ENCODE measurements at regions not wholly inside any gene's neighbourhood (a gene's known extent, or its start where the extent isn't known, plus 50 kb on each side); places are given as distances from the start of the nearest gene placed in this dataset.

DNA sequence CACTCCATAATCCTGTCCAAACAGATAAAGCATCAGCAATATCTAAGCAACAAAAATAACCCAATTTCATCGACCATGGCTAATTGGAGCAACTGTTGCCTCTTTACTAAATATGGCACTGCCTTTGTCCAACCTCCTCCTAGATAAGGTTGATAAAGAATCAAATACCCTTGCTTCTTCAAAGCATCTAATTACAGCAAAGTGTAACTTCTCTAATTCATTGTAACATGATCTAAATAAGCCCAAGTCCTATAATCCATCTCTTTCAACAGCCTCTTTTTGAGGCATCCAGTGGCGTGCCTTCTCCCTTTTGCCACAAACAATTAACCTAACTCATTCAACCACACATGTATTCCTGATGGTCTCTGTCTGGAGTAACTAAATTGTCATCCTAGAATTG, 81.7 kb upstream of the KLHL1 start:
- Histone ChIP-seq H2AFZ (ENCODE audit: low read depth, low read length, severe bottlenecking) (no peak overlapping the region), H3K9me2 (replicated peaks; ENCODE audit: insufficient read depth, low read length) (no peaks in the 10 kb centered on the region), H3K4me3 (ENCODE audit: insufficient read depth, low read length, poor library complexity, severe bottlenecking) (no peak overlapping the region), H3K27me3 (ENCODE audit: low read length) (no peaks in the 10 kb centered on the region), H4K20me1 (ENCODE audit: low read depth, low read length) (no peaks in the 10 kb centered on the region), H3K4me2 (ENCODE audit: low read depth, low read length, poor library complexity, severe bottlenecking) (no peak overlapping the region), H3K36me3 (ENCODE audit: low read length) (no peaks in the 10 kb centered on the region), H3K9ac (ENCODE audit: low read length) (no peak overlapping the region), H3K27ac (ENCODE audit: low read depth, low read length) (no peak overlapping the region), H3F3A (ENCODE audit: insufficient read depth) (no peaks in the 10 kb centered on the region), H3K79me2 (ENCODE audit: insufficient read depth, low read length) (no peaks in the 10 kb centered on the region), H3K9me3 (ENCODE audit: insufficient read depth, low read length) (no peaks in the 10 kb centered on the region)
- TF ChIP-seq EZH2phosphoT487 (conservative IDR thresholded peaks at IDR 0.05; ENCODE audit: low read length), result no peak
- TF ChIP-seq, protein P1, sequence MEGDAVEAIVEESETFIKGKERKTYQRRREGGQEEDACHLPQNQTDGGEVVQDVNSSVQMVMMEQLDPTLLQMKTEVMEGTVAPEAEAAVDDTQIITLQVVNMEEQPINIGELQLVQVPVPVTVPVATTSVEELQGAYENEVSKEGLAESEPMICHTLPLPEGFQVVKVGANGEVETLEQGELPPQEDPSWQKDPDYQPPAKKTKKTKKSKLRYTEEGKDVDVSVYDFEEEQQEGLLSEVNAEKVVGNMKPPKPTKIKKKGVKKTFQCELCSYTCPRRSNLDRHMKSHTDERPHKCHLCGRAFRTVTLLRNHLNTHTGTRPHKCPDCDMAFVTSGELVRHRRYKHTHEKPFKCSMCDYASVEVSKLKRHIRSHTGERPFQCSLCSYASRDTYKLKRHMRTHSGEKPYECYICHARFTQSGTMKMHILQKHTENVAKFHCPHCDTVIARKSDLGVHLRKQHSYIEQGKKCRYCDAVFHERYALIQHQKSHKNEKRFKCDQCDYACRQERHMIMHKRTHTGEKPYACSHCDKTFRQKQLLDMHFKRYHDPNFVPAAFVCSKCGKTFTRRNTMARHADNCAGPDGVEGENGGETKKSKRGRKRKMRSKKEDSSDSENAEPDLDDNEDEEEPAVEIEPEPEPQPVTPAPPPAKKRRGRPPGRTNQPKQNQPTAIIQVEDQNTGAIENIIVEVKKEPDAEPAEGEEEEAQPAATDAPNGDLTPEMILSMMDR (IDR thresholded peaks at IDR 0.05; ENCODE audit: insufficient read depth, low read length, poor library complexity, severe bottlenecking), result no peak

DNA sequence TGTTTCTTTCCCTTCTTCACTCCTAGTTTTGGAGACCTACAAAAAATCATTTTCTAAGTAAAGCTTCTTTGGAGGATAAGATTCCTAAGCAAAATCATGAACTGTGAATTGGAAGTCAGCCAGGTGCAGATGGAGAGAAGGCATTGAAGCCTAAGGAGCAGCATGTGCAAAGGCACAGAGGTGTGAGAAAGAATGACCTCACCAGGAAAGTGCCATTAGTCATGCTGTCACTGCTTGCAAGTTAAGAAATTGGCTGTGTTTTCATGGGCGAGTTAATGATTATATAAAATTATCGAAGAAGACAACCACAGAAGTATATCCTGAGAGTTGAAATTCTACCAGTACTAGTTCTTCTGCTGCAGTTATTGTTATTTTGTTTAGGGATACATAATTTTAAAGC, 80.3 kb upstream of the KLHL1 start:
- Histone ChIP-seq H3K27me3 (ENCODE audit: low read length) (no peaks in the 10 kb centered on the region), H3K9me3 (ENCODE audit: insufficient read depth, low read length) (no peaks in the 10 kb centered on the region)
- no peak for TF ChIP-seq EZH2phosphoT487 (conservative IDR thresholded peaks at IDR 0.05; ENCODE audit: low read length)
- TF ChIP-seq, protein P1 (IDR thresholded peaks at IDR 0.05; ENCODE audit: insufficient read depth, low read length, poor library complexity, severe bottlenecking), result no peak

DNA sequence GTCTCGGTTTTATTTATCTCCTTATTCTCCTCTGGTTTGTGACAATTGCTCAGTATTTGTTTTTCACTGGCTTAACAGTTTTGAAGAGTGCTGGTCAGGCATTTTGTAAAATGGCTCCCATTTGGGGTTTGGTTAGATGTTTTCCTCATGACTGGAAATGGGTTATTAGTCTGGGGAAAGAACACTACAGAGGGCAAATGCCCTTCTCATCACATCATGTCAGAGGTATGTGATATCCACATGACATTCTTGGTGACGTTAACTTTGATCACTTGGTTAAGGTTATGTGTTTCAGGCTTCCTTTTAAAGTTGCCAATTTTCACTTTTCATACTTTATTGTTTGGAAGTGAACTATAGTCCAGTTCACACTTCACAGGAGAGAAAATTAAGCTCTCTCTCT, 74.8 kb upstream of the KLHL1 start:
- H3F3A ChIP-seq (ENCODE audit: insufficient read depth), result no peaks in the 10 kb centered on the region
- no peak overlapping the region for H3K27ac ChIP-seq (ENCODE audit: low read depth, low read length)
- no peak for TF ChIP-seq EZH2phosphoT487 (conservative IDR thresholded peaks at IDR 0.05; ENCODE audit: low read length)
- TF ChIP-seq, protein P1 (IDR thresholded peaks at IDR 0.05; ENCODE audit: insufficient read depth, low read length, poor library complexity, severe bottlenecking), result no peak
- H3K9me3 ChIP-seq (ENCODE audit: insufficient read depth, low read length), result no peaks in the 10 kb centered on the region
- H3K79me2 ChIP-seq (ENCODE audit: insufficient read depth, low read length), result no peaks in the 10 kb centered on the region
- H3K4me3 ChIP-seq (ENCODE audit: insufficient read depth, low read length, poor library complexity, severe bottlenecking), result no peak overlapping the region
- H3K27me3 ChIP-seq (ENCODE audit: low read length), result no peaks in the 10 kb centered on the region
- no peak overlapping the region for H3K9ac ChIP-seq (ENCODE audit: low read length)
- H3K36me3 ChIP-seq (ENCODE audit: low read length), result no peaks in the 10 kb centered on the region
- H3K9me2 ChIP-seq (replicated peaks; ENCODE audit: insufficient read depth, low read length), result no peaks in the 10 kb centered on the region
- no peaks in the 10 kb centered on the region for H4K20me1 ChIP-seq (ENCODE audit: low read depth, low read length)
- no peak overlapping the region for H3K4me2 ChIP-seq (ENCODE audit: low read depth, low read length, poor library complexity, severe bottlenecking)
- peak overlapping the region; percentile 67 for H2AFZ ChIP-seq (ENCODE audit: low read depth, low read length, severe bottlenecking)

More for the DNA sequence above, 80.3 kb upstream of the KLHL1 start:
- H4K20me1 ChIP-seq (ENCODE audit: low read depth, low read length), result no peaks in the 10 kb centered on the region
- H3K27ac ChIP-seq (ENCODE audit: low read depth, low read length), result no peak overlapping the region
- no peaks in the 10 kb centered on the region for H3K36me3 ChIP-seq (ENCODE audit: low read length)
- no peaks in the 10 kb centered on the region for H3F3A ChIP-seq (ENCODE audit: insufficient read depth)
- no peaks in the 10 kb centered on the region for H3K79me2 ChIP-seq (ENCODE audit: insufficient read depth, low read length)
- no peak overlapping the region for H3K4me3 ChIP-seq (ENCODE audit: insufficient read depth, low read length, poor library complexity, severe bottlenecking)
- no peak overlapping the region for H3K9ac ChIP-seq (ENCODE audit: low read length)
- H3K9me2 ChIP-seq (replicated peaks; ENCODE audit: insufficient read depth, low read length), result no peaks in the 10 kb centered on the region
- H3K4me2 ChIP-seq (ENCODE audit: low read depth, low read length, poor library complexity, severe bottlenecking), result no peak overlapping the region
- H2AFZ ChIP-seq (ENCODE audit: low read depth, low read length, severe bottlenecking), result no peak overlapping the region
